SU-DHL-6 (cell line): ENCODE measurements at regions not wholly inside any gene's neighbourhood (a gene's known extent, or its start where the extent isn't known, plus 50 kb on each side); places are given as distances from the start of the nearest gene placed in this dataset.

Source experiments
- H2AFZ ChIP-seq: fragments of 200-600 bp; sonication (generic); 2 replicates; pipeline ENCODE4 v1.6.1; 2014; ENCODE audit warnings: low read depth, mild to moderate bottlenecking, moderate library complexity, mixed read lengths, antibody characterized with exemption, low read length; ENCODE audit not compliant: severe bottlenecking
- H3F3A ChIP-seq: fragments of 200-600 bp; shearing (Covaris generic); 2 replicates; pipeline ENCODE4 v1.6.0; 2016; ENCODE audit warnings: antibody characterized with exemption, mild to moderate bottlenecking; ENCODE audit not compliant: insufficient read depth
- H3K27ac ChIP-seq: fragments of 200-600 bp; sonication (generic); 2 replicates; pipeline ENCODE4 v1.5.1; 2016; ENCODE audit warnings: low read depth, mild to moderate bottlenecking, low read length, moderate library complexity, mixed read lengths
- H3K27me3 ChIP-seq: fragments of 200-600 bp; sonication (generic), shearing (Covaris generic); 2 replicates; pipeline ENCODE4 v1.6.0; 2014; ENCODE audit warnings: mild to moderate bottlenecking, low read length
- H3K36me3 ChIP-seq: fragments of 200-600 bp; sonication (generic); 2 replicates; pipeline ENCODE4 v1.6.1; 2014; ENCODE audit warnings: mild to moderate bottlenecking, low read length, mixed read lengths
- H3K4me2 ChIP-seq: fragments of 300-600, 200-600 bp; shearing (Covaris generic), sonication (generic); 2 replicates; pipeline ENCODE4 v1.6.0; 2014; ENCODE audit warnings: low read length, low read depth, mild to moderate bottlenecking; ENCODE audit not compliant: poor library complexity, severe bottlenecking
- H3K4me3 ChIP-seq: fragments of 200-600 bp; sonication (generic); 2 replicates; pipeline ENCODE4 v1.5.1; 2014; ENCODE audit warnings: antibody characterized with exemption, low read length, mild to moderate bottlenecking, mixed read lengths; ENCODE audit not compliant: insufficient read depth, poor library complexity, severe bottlenecking
- H3K79me2 ChIP-seq: fragments of 200-600 bp; sonication (generic); 2 replicates; pipeline ENCODE4 v1.6.1; 2014; ENCODE audit warnings: mild to moderate bottlenecking, low read length, moderate library complexity; ENCODE audit not compliant: insufficient read depth
- H3K9ac ChIP-seq: fragments of 200-600 bp; sonication (generic); 2 replicates; pipeline ENCODE4 v1.7.0; 2014; ENCODE audit warnings: mild to moderate bottlenecking, low read length
- H3K9me2 ChIP-seq: fragments of 200-600 bp; sonication (generic); replicated peaks from 2 replicates; pipeline ENCODE4 v1.6.1; 2014; ENCODE audit warnings: low read length; ENCODE audit not compliant: insufficient read depth
- H3K9me3 ChIP-seq: fragments of 200-600 bp; sonication (generic); 2 replicates; pipeline ENCODE4 v1.6.1; 2014; ENCODE audit warnings: low read length, mixed read lengths; ENCODE audit not compliant: insufficient read depth
- H4K20me1 ChIP-seq: fragments of 200-600 bp; sonication (generic); 2 replicates; pipeline ENCODE4 v1.6.1; 2014; ENCODE audit warnings: low read depth, mild to moderate bottlenecking, antibody characterized with exemption, low read length, moderate library complexity, mixed read lengths
- EZH2phosphoT487 ChIP-seq: fragments of 200-600 bp; sonication (generic), shearing (Covaris generic); conservative IDR thresholded peaks from 2 replicates; pipeline ENCODE4 v1.6.1; 2018; ENCODE audit warnings: mild to moderate bottlenecking, antibody characterized with exemption, low read length, moderate library complexity, mixed read lengths
- TF ChIP-seq, protein P1 (sequence below): fragments of 200-600 bp; sonication (generic); IDR thresholded peaks from one replicate; pipeline ENCODE4 v1.5.1; 2017; ENCODE audit warnings: antibody characterized with exemption, mild to moderate bottlenecking, low read length, moderate library complexity; ENCODE audit not compliant: insufficient read depth, poor library complexity, severe bottlenecking

DNA sequence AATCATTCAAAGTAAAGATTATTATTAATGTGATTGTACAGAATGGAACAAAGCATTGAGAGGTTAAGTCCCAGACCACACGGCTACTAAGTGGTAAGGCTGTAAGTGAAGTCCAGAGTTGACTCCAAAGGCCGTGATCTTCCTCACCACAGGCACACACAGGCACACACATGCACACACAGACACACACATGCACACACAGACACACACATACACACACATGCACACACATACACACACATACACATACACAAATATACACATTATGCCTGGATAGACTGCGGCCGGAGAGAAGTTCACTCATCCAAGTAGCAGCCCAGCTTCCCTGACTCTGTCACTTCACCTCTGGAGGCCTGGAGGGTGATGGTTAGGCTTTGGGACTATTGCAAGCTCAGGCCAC lies 121.9 kb downstream of the HLX start:
- Histone ChIP-seq H3K9ac (no peak overlapping the region), H3K36me3 (no peaks in the 10 kb centered on the region), H3K9me3 (no peaks in the 10 kb centered on the region), H3F3A (no peaks in the 10 kb centered on the region), H3K4me3 (no peak overlapping the region), H4K20me1 (no peaks in the 10 kb centered on the region), H3K27me3 (no peaks in the 10 kb centered on the region), H3K27ac (no peak overlapping the region), H2AFZ (no peak overlapping the region), H3K79me2 (no peaks in the 10 kb centered on the region), H3K4me2 (no peak overlapping the region), H3K9me2 (no peaks in the 10 kb centered on the region)
- no peak for TF ChIP-seq EZH2phosphoT487
- TF ChIP-seq, protein P1, sequence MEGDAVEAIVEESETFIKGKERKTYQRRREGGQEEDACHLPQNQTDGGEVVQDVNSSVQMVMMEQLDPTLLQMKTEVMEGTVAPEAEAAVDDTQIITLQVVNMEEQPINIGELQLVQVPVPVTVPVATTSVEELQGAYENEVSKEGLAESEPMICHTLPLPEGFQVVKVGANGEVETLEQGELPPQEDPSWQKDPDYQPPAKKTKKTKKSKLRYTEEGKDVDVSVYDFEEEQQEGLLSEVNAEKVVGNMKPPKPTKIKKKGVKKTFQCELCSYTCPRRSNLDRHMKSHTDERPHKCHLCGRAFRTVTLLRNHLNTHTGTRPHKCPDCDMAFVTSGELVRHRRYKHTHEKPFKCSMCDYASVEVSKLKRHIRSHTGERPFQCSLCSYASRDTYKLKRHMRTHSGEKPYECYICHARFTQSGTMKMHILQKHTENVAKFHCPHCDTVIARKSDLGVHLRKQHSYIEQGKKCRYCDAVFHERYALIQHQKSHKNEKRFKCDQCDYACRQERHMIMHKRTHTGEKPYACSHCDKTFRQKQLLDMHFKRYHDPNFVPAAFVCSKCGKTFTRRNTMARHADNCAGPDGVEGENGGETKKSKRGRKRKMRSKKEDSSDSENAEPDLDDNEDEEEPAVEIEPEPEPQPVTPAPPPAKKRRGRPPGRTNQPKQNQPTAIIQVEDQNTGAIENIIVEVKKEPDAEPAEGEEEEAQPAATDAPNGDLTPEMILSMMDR: no peak

DNA sequence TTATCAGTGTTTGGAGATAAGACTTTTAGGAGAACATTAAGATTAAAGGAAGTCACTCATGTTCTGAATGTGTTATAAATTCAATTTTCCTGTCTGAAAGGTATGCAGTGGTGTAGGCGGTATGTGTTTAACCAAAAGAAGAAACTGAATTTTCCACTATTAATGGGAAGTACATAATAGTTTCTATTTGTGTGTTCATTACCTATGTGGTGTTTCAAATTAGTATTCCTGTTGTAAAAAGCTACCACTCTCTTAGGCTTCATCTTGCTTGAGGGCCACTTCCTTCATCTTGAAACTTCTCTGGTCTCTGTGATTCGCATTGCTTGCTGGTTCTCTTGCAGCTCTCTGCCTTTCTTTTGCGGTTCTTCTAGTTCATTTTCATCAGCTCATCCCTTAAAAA lies 123.4 kb downstream of the HLX start:
- no peaks in the 10 kb centered on the region for H3K9me3 ChIP-seq
- H4K20me1 ChIP-seq: no peaks in the 10 kb centered on the region
- no peak overlapping the region for H3K9ac ChIP-seq
- no peak for TF ChIP-seq EZH2phosphoT487
- TF ChIP-seq, protein P1: no peak
- H3K4me3 ChIP-seq: no peak overlapping the region
- H3K36me3 ChIP-seq: no peaks in the 10 kb centered on the region
- no peak overlapping the region for H3K27ac ChIP-seq
- no peak overlapping the region for H2AFZ ChIP-seq
- no peak overlapping the region for H3K4me2 ChIP-seq
- no peaks in the 10 kb centered on the region for H3K9me2 ChIP-seq
- H3K79me2 ChIP-seq: no peaks in the 10 kb centered on the region
- H3F3A ChIP-seq: no peaks in the 10 kb centered on the region
- H3K27me3 ChIP-seq: no peaks in the 10 kb centered on the region

DNA sequence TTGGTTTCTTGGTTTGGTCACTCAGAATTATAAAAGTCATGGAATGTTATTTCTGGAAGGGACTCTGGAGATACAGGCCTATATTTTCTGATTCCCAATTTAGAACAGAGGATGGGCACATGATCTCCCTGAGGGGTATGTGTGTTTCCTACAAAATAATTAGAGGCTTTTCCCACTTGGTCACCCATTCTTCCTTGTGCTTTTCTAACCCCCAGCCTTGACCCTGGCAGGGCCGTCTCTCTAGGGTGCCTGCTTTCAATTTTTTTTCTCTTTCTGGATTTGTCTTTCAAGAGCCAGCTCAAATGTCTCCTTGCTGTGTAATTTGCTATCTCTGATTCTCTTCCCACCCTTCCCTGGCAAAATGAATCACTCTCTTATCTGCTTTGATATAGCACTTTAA lies 131.9 kb downstream of the HLX start:
- Histone ChIP-seq H3K9me3 (no peaks in the 10 kb centered on the region), H3K9me2 (no peaks in the 10 kb centered on the region), H3K4me2 (no peak overlapping the region), H3K79me2 (no peaks in the 10 kb centered on the region), H2AFZ (no peak overlapping the region), H3K27me3 (no peaks in the 10 kb centered on the region), H3K9ac (no peak overlapping the region), H4K20me1 (no peaks in the 10 kb centered on the region), H3K27ac (no peak overlapping the region), H3F3A (no peaks in the 10 kb centered on the region), H3K36me3 (no peaks in the 10 kb centered on the region), H3K4me3 (no peak overlapping the region)
- TF ChIP-seq, protein P1: no peak
- no peak for TF ChIP-seq EZH2phosphoT487

DNA sequence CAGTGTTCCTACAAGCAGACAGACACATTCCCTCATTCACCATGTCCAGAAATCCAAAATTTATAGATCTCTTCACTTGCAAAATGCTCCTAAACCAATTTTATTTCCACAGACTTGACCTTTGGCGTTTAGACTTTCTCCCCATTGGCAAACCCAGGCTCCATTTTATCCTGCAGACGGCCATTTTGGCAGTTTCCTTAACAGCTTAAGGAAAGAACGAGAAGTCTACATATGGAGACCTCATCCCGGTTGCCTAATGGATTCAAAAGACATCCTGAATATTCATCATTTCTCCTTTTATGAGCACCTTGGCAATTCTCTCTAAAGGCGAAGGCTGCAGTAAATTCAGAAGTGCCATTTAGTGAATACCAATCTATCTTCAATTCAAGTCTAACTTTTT lies 132.9 kb downstream of the HLX start:
- Histone ChIP-seq H3K9me2 (no peaks in the 10 kb centered on the region), H3K27ac (no peak overlapping the region), H3F3A (no peaks in the 10 kb centered on the region), H3K4me2 (no peak overlapping the region), H3K36me3 (no peaks in the 10 kb centered on the region), H4K20me1 (no peaks in the 10 kb centered on the region), H3K79me2 (no peaks in the 10 kb centered on the region), H3K27me3 (no peaks in the 10 kb centered on the region), H2AFZ (no peak overlapping the region), H3K9me3 (no peaks in the 10 kb centered on the region), H3K4me3 (no peak overlapping the region), H3K9ac (no peak overlapping the region)
- no peak for TF ChIP-seq EZH2phosphoT487
- TF ChIP-seq, protein P1: no peak
